A673 (cell line): ENCODE measurements at regions not wholly inside any gene's neighbourhood (a gene's known extent, or its start where the extent isn't known, plus 50 kb on each side); places are given as distances from the start of the nearest gene placed in this dataset.
"Not testable (repeated sequence)": the region's sequence is repeated elsewhere in the genome, so short reads cannot be mapped to it uniquely, and the experiment has no call there.

ENCODE experiments used
- BruUV-seq: library from RNA; stranded (reverse); fragments of 400-500 nt; replicated peaks from 2 replicates; lab custom pipeline; 2021; lab: Mats Ljungman, UMichigan
- CTCF ChIA-PET: fragments of 300-600 bp; sonication (Branson Sonifier 250); formaldehyde crosslinking; loops from one replicate; lab custom pipeline; 2022; ENCODE audit warnings: antibody characterized with exemption; lab: Charles Lee
- POLR2A ChIA-PET: fragments of 300-600 bp; sonication (Branson Sonifier 250); formaldehyde crosslinking; loops from one replicate; lab custom pipeline; 2022; ENCODE audit warnings: antibody characterized with exemption; ENCODE audit not compliant: low non-redundant PET; lab: Charles Lee
- DNase-seq: peaks from one replicate; pipeline ENCODE4 v3.0.0-alpha.2; 2015; ENCODE audit warnings: low spot score
- H3K27ac ChIP-seq: fragments of 200-600 bp; sonication (generic); 2 replicates; pipeline ENCODE4 v1.5.1; 2016; ENCODE audit warnings: mixed run types, low read depth, mild to moderate bottlenecking, mixed read lengths, antibody characterized with exemption, low read length; ENCODE audit not compliant: poor library complexity, severe bottlenecking
- H3K27me3 ChIP-seq: fragments of 200-600 bp; sonication (generic); replicated peaks from 2 replicates; pipeline ENCODE4 v1.6.1; 2017; ENCODE audit warnings: mixed run types, low read depth, mild to moderate bottlenecking, mixed read lengths, antibody characterized with exemption, low read length; ENCODE audit not compliant: insufficient read depth, poor library complexity
- H3K36me3 ChIP-seq: fragments of 200-600 bp; sonication (generic); 2 replicates; pipeline ENCODE4 v1.6.1; 2016; ENCODE audit warnings: mixed run types, mild to moderate bottlenecking, mixed read lengths, antibody characterized with exemption, low read length; ENCODE audit not compliant: insufficient read depth, poor library complexity, severe bottlenecking
- H3K4me1 ChIP-seq: fragments of 200-600 bp; sonication (generic); 2 replicates; pipeline ENCODE4 v1.6.1; 2017; ENCODE audit warnings: mixed run types, mild to moderate bottlenecking, mixed read lengths, antibody characterized with exemption, low read length; ENCODE audit not compliant: insufficient read depth, poor library complexity, severe bottlenecking
- H3K4me3 ChIP-seq: fragments of 200-600 bp; sonication (generic); 2 replicates; pipeline ENCODE4 v1.5.1; 2016; ENCODE audit warnings: low read depth, mixed run types, mild to moderate bottlenecking, mixed read lengths, low read length; ENCODE audit not compliant: poor library complexity, severe bottlenecking
- H3K9me3 ChIP-seq: fragments of 200-600 bp; sonication (generic); 2 replicates; pipeline ENCODE4 v1.6.1; 2016; ENCODE audit warnings: mixed run types, low read depth, mild to moderate bottlenecking, mixed read lengths, antibody characterized with exemption, low read length; ENCODE audit not compliant: poor library complexity, severe bottlenecking
- EZH2 ChIP-seq: fragments of 200-600 bp; sonication (generic); IDR thresholded peaks from 2 replicates; pipeline ENCODE4 v1.6.1; 2017; ENCODE audit warnings: borderline replicate concordance, low read depth, mild to moderate bottlenecking, mixed read lengths, antibody characterized with exemption, low read length; ENCODE audit not compliant: poor library complexity, severe bottlenecking
- intact Hi-C: fragments of 100-400 bp; cut with micrococcal nuclease; formaldehyde crosslinking; loops from one replicate; pipeline ENCODE4 v1.10.0; 2022; ENCODE audit not compliant: unreplicated experiment
- TF ChIP-seq, protein P1 (sequence below): fragments of 300-800, 200-600 bp; sonication (generic); conservative IDR thresholded peaks from 2 replicates; pipeline ENCODE4 v1.5.1; 2017; ENCODE audit warnings: low read depth, mild to moderate bottlenecking, antibody characterized with exemption, low read length, moderate library complexity, mixed read lengths

DNA sequence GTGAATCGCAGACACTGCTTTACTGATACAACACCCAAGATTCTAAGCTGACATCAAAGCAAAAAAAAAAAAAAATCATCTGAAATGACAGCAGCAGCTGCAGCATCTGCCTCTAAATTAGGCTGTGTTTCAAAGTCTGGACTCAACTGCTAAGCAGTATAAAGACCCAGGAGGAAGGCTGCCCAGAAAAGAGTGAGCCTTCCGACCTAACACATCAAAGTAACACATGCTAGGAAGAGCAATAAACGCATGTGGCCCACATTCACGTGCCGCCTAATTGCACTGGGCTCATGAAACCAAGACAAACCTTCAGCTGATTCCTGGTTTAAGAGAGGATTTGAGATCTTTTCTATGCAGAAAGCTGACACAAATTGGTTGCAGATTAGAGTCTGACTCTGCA, 317.1 kb downstream of the ZIC4 start:
- DNase-seq = no peak
- H3K4me3 ChIP-seq = no peak overlapping the region
- POLR2A ChIA-PET = no interaction called here
- no peaks in the 10 kb centered on the region for H3K4me1 ChIP-seq
- CTCF ChIA-PET = no interaction called here
- no peaks in the 10 kb centered on the region for H3K9me3 ChIP-seq
- BruUV-seq = no TSS peak
- intact Hi-C loops = no loop called here
- no peak for TF ChIP-seq EZH2
- TF ChIP-seq, protein P1, sequence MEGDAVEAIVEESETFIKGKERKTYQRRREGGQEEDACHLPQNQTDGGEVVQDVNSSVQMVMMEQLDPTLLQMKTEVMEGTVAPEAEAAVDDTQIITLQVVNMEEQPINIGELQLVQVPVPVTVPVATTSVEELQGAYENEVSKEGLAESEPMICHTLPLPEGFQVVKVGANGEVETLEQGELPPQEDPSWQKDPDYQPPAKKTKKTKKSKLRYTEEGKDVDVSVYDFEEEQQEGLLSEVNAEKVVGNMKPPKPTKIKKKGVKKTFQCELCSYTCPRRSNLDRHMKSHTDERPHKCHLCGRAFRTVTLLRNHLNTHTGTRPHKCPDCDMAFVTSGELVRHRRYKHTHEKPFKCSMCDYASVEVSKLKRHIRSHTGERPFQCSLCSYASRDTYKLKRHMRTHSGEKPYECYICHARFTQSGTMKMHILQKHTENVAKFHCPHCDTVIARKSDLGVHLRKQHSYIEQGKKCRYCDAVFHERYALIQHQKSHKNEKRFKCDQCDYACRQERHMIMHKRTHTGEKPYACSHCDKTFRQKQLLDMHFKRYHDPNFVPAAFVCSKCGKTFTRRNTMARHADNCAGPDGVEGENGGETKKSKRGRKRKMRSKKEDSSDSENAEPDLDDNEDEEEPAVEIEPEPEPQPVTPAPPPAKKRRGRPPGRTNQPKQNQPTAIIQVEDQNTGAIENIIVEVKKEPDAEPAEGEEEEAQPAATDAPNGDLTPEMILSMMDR = no peak
- no peaks in the 10 kb centered on the region for H3K27me3 ChIP-seq
- no peaks in the 10 kb centered on the region for H3K36me3 ChIP-seq
- no peak overlapping the region for H3K27ac ChIP-seq

DNA sequence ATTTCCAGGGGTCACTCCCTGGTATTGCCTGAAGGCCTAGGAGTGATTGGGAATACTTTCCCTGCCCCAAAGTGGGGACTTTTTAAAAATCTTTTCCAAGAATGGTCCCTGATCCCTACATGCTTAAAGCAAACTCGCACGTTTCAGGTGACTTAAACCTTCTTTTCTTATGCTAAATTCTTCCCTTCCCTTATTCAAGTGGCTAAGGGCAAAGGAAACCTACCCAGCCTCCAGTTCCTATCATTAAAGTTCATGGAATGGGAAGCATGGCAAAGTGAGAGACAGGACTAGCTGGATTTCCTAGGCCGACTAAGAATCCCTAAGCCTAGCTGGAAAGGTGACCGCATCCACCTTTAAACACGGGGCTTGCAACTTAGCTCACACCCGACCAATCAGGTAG, 346.8 kb downstream of the ZIC4 start:
- DNase-seq, CTCF ChIA-PET, H3K36me3 ChIP-seq, H3K27ac ChIP-seq, POLR2A ChIA-PET, H3K4me1 ChIP-seq, BruUV-seq, H3K4me3 ChIP-seq, H3K27me3 ChIP-seq, H3K9me3 ChIP-seq, intact Hi-C loops: not testable (repeated sequence)

DNA sequence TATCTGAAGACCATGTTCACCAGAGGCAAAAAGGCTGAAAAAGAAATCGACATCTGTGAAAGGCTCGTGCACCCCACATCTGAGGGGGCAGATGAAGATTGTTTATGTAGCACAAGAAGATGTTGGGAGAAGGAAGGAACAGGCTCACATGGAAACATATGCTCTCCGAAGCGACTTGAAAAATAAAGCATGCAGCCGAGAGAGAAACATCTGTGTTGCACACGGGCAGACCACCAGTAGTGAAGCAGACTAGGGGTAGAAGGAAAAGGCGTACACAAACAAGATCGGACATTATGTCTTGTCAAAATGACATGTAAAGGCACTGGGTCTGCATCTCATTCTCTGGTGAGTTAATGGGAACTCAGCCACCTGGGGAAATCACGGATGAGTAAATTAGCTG, 356.5 kb downstream of the ZIC4 start:
- Histone ChIP-seq H3K36me3 (no peaks in the 10 kb centered on the region), H3K27ac (no peak overlapping the region), H3K4me3 (no peak overlapping the region), H3K9me3 (no peaks in the 10 kb centered on the region), H3K27me3 (no peaks in the 10 kb centered on the region), H3K4me1 (no peaks in the 10 kb centered on the region)
- intact Hi-C loops = no loop called here
- DNase-seq = no peak
- BruUV-seq = no TSS peak
- CTCF ChIA-PET = no interaction called here
- POLR2A ChIA-PET = no interaction called here
- TF ChIP-seq, protein P1 = no peak
- no peak for TF ChIP-seq EZH2

DNA sequence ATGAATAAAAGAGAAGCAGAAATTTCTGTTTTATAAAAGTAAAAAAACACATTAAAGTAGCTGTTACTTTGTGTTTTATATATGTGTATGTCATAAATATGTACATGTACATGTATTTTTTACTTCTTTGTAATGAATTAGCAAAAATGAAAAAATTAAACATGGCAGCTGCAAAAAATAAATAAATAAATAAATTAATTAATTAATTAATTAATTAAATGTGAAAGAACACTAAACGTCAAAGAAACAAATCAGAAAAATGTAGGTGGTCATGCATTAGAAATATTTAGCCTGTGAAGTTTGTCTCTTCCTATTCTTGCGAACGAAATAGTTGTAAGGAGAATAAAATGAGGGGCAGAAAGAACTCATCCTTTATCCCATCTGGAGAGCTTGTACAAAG, 357.0 kb downstream of the ZIC4 start:
- no peak overlapping the region for H3K4me3 ChIP-seq
- intact Hi-C loops = no loop called here
- TF ChIP-seq EZH2 = no peak
- TF ChIP-seq, protein P1 = no peak
- ChIA-PET CTCF (no interaction called here), POLR2A (no interaction called here)
- no peaks in the 10 kb centered on the region for H3K27me3 ChIP-seq
- DNase-seq = no peak
- H3K9me3 ChIP-seq = no peaks in the 10 kb centered on the region
- no peak overlapping the region for H3K27ac ChIP-seq
- H3K4me1 ChIP-seq = no peaks in the 10 kb centered on the region
- no TSS peak for BruUV-seq
- no peaks in the 10 kb centered on the region for H3K36me3 ChIP-seq
